ENCODE measurements at regions not wholly inside any gene's neighbourhood (a gene's known extent, or its start where the extent isn't known, plus 50 kb on each side); places are given as distances from the start of the nearest gene placed in this dataset.

DNA sequence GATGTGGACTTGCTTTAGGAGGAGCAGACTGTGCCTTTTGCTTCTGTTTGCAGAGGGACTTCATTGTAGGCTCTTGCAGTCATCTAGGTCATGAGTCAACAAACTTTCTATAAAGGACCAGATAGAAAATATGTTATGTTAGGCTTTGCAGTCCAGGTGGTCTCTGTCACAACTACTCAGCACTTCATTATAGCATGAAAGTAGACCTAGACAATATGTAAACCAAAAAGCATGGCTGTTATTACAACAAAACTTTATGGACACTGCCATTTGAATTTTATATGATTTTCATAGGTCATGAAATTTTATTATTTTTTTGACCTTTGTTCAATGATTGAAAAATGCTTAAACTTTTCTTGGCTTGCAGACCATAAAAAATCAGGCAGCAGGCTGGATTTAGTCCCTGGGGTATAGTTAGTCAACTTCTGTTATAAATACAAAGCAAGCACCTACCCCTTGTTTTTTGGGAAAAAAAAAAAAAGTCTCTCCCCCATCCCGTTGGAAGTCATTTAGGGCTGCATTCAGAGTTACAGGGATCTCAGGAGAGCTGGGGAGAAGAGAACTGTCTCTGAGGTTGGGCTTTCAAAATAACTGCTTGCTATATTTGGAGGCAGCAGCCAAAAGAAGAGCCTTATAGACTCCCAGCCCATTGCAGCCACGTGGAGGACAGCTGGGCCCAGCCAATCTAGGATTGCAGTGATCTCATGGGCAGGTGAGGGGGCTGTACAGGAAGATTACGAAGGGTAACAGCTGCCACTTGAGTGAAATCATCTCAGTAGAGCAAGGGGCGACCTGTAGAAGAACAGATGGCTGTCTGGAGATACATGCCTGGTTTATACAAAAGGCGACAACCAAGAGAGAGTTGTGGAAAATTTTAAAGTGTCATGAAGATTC, 136.6 kb upstream of the TNC start:
- Histone ChIP-seq H3K9me2 (ENCODE audit: insufficient read depth) (no peaks in the 10 kb centered on the region), H3F3A (ENCODE audit: insufficient read depth) (no peaks in the 10 kb centered on the region; the same call in 1 of the 2 replicates), H3K4me3 (no peak overlapping the region), H3K4me1 (ENCODE audit: insufficient read depth) (peaks cover 9% of the 10 kb centered on the region), H3K27me3 (replicated peaks; ENCODE audit: insufficient read depth) (no peaks in the 10 kb centered on the region), H3K4me2 (ENCODE audit: unreplicated experiment) (no peak overlapping the region), H3K36me3 (ENCODE audit: low read depth) (no peaks in the 10 kb centered on the region), H3K27ac (no peak overlapping the region), H2AFZ (no peak overlapping the region), H3K79me2 (ENCODE audit: insufficient read depth) (no peaks in the 10 kb centered on the region), H3K9ac (no peak overlapping the region), H4K20me1 (ENCODE audit: insufficient read depth) (no peaks in the 10 kb centered on the region), H3K9me3 (ENCODE audit: low read depth) (no peaks in the 10 kb centered on the region)
- TF ChIP-seq EZH2 (IDR thresholded peaks at IDR 0.05; ENCODE audit: insufficient read depth, poor library complexity, severe bottlenecking), result no peak
- no peak for TF ChIP-seq EZH2phosphoT487 (IDR thresholded peaks at IDR 0.05; ENCODE audit: insufficient read depth, low read depth)
- WGBS, 2 experiments (ENCODE audit: low coverage in 1 of 2, low lambda C conversion rate in 2 of 2, missing lambda C conversion rate in 2 of 2), result 71 to 74% methylated on average over 5 of the region's 5 CpGs
- DNase-seq, result no peak
- in situ Hi-C loops (cut with MboI), result no loop called here

DNA sequence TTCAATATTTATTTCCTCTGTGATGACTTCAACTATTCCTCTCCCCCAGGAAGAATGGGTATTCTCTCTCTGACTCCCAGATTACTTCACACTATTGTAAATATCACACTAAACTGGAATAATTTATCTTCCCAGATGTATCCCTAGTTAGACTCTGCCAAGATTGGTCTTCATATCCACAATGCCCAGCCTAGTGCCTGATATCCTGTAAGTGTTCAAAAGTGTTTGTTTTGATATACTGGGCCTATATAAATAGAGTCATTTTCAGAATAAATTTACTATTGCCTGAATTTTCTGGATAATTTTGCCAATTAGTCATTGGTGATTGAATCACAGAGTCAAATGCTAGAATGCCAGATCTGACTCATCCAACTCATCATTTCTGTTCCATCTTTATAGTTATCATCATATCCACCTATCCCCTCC, 143.7 kb upstream of the TNC start:
- Histone ChIP-seq H3K9ac (no peak overlapping the region), H3K9me3 (ENCODE audit: low read depth) (no peaks in the 10 kb centered on the region), H3K36me3 (ENCODE audit: low read depth) (no peaks in the 10 kb centered on the region), H2AFZ (no peak overlapping the region), H3F3A (ENCODE audit: insufficient read depth) (peaks cover 60% of the 10 kb centered on the region), H3K4me1 (ENCODE audit: insufficient read depth) (peaks cover 57% of the 10 kb centered on the region), H3K9me2 (ENCODE audit: insufficient read depth) (no peaks in the 10 kb centered on the region), H3K27ac (peak overlapping the region; percentile 65), H3K27me3 (replicated peaks; ENCODE audit: insufficient read depth) (no peaks in the 10 kb centered on the region), H4K20me1 (ENCODE audit: insufficient read depth) (no peaks in the 10 kb centered on the region), H3K79me2 (ENCODE audit: insufficient read depth) (no peaks in the 10 kb centered on the region), H3K4me2 (ENCODE audit: unreplicated experiment) (peak overlapping the region; percentile 27), H3K4me3 (no peak overlapping the region)
- TF ChIP-seq EZH2 (IDR thresholded peaks at IDR 0.05; ENCODE audit: insufficient read depth, poor library complexity, severe bottlenecking) (no peak), EZH2phosphoT487 (IDR thresholded peaks at IDR 0.05; ENCODE audit: insufficient read depth, low read depth) (no peak)
- in situ Hi-C loops (cut with MboI), result no loop called here
- peak; percentile 74 for DNase-seq

DNA sequence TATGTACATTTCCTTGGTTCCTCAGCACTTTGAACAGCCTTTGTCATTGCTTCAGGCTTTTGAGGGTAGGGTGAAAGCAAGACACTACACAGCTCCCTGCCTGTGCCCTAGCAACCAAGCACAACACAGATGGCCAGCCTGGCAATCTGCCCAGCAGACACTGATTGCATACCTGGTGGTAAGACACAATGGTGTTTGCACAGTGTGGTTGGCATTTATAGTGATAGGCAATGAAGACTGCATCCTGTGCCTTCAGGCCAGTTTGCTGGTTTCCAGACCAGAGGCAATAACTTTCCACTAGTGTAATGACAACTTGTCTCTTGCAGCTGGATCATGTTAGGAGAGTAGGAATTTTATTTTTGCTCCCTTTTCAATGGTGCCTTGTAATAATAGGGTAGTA, 144.5 kb upstream of the TNC start:
- Histone ChIP-seq H4K20me1 (ENCODE audit: insufficient read depth) (no peaks in the 10 kb centered on the region), H3K9ac (no peak overlapping the region; the same call in 1 of the 2 replicates), H3K27me3 (replicated peaks; ENCODE audit: insufficient read depth) (no peaks in the 10 kb centered on the region), H3K9me2 (ENCODE audit: insufficient read depth) (no peaks in the 10 kb centered on the region), H3F3A (ENCODE audit: insufficient read depth) (peaks cover 64% of the 10 kb centered on the region), H3K4me3 (no peak overlapping the region), H3K79me2 (ENCODE audit: insufficient read depth) (no peaks in the 10 kb centered on the region), H3K4me2 (ENCODE audit: unreplicated experiment) (peak overlapping the region; percentile 27), H3K9me3 (ENCODE audit: low read depth) (no peaks in the 10 kb centered on the region), H3K27ac (peak overlapping the region; percentile 65), H3K4me1 (ENCODE audit: insufficient read depth) (peaks cover 58% of the 10 kb centered on the region), H3K36me3 (ENCODE audit: low read depth) (no peaks in the 10 kb centered on the region), H2AFZ (no peak overlapping the region)
- peak; percentile 69 for DNase-seq
- TF ChIP-seq EZH2phosphoT487 (IDR thresholded peaks at IDR 0.05; ENCODE audit: insufficient read depth, low read depth), result no peak
- TF ChIP-seq EZH2 (IDR thresholded peaks at IDR 0.05; ENCODE audit: insufficient read depth, poor library complexity, severe bottlenecking), result no peak
- in situ Hi-C loops (cut with MboI), result no loop called here

DNA sequence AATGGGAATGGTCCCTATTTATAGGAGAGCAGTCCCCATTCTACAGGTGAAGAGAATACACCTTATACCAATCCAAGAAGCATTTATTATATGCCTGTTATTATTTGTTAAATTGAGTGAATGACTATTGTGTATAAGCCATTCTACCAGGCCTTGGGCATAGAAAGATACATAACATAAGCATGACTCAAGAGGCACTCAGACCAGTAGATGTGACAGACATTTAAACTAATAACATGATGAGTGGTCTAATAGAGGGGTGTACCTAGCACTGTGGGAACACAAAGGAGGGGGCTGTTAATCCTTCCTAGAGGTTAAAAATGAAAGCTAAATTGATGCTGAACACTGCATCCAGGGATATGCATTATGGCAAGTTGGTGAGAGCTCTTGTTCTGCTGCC, 145.0 kb upstream of the TNC start:
- Histone ChIP-seq H2AFZ (no peak overlapping the region), H3F3A (ENCODE audit: insufficient read depth) (peaks cover 64% of the 10 kb centered on the region), H3K36me3 (ENCODE audit: low read depth) (no peaks in the 10 kb centered on the region), H3K79me2 (ENCODE audit: insufficient read depth) (no peaks in the 10 kb centered on the region), H3K27ac (peak overlapping the region; percentile 65), H3K9ac (no peak overlapping the region), H3K27me3 (replicated peaks; ENCODE audit: insufficient read depth) (no peaks in the 10 kb centered on the region), H3K9me2 (ENCODE audit: insufficient read depth) (no peaks in the 10 kb centered on the region), H3K4me2 (ENCODE audit: unreplicated experiment) (peak overlapping the region; percentile 20), H4K20me1 (ENCODE audit: insufficient read depth) (no peaks in the 10 kb centered on the region), H3K4me1 (ENCODE audit: insufficient read depth) (peaks cover 58% of the 10 kb centered on the region), H3K9me3 (ENCODE audit: low read depth) (no peaks in the 10 kb centered on the region), H3K4me3 (no peak overlapping the region)
- DNase-seq, result peak; percentile 53
- no peak for TF ChIP-seq EZH2 (IDR thresholded peaks at IDR 0.05; ENCODE audit: insufficient read depth, poor library complexity, severe bottlenecking)
- TF ChIP-seq EZH2phosphoT487 (IDR thresholded peaks at IDR 0.05; ENCODE audit: insufficient read depth, low read depth), result no peak
- in situ Hi-C loops (cut with MboI), result no loop called here
